ENCODE measurements at regions not wholly inside any gene's neighbourhood (a gene's known extent, or its start where the extent isn't known, plus 50 kb on each side); places are given as distances from the start of the nearest gene placed in this dataset.

DNA sequence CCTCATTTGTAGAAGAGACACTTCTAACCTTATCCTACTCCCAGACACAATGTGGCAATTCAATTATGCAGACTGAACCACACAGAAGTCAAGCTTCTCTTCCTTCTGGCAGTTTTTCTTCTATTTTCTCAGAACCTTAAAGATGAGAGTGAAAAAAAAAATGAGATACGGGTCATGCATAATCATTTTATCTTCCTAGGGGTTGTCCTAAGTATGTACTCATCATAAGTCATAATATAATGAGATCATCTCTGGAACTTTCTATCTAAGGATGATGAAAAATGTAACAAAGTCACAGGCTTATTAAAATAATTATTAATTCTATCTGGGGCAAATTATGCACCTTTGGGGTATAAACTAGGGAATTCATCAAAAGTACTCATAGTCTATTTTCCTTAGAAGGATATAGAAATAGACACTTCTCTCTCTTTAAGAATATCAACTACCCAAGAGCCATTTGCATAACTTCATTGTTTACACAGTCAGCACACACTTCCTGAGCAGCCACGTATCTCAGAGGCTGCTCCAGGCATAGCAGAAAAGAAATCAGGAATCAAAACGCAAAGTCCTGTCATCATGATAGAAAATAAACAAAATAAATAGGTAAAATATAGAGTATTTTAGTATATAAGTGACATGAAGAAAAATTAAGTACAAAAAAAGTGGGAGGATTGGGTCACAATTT, 345.9 kb upstream of the SPHKAP start:
- TF ChIP-seq, protein P1, sequence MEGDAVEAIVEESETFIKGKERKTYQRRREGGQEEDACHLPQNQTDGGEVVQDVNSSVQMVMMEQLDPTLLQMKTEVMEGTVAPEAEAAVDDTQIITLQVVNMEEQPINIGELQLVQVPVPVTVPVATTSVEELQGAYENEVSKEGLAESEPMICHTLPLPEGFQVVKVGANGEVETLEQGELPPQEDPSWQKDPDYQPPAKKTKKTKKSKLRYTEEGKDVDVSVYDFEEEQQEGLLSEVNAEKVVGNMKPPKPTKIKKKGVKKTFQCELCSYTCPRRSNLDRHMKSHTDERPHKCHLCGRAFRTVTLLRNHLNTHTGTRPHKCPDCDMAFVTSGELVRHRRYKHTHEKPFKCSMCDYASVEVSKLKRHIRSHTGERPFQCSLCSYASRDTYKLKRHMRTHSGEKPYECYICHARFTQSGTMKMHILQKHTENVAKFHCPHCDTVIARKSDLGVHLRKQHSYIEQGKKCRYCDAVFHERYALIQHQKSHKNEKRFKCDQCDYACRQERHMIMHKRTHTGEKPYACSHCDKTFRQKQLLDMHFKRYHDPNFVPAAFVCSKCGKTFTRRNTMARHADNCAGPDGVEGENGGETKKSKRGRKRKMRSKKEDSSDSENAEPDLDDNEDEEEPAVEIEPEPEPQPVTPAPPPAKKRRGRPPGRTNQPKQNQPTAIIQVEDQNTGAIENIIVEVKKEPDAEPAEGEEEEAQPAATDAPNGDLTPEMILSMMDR (IDR thresholded peaks at IDR 0.05), result no peak
- no peak for TF ChIP-seq POLR2AphosphoS5 (IDR thresholded peaks at IDR 0.05; ENCODE audit: low read depth, low read length)

All from Panc1 (cell line).